HEK293T (cell line): ENCODE measurements at regions not wholly inside any gene's neighbourhood (a gene's known extent, or its start where the extent isn't known, plus 50 kb on each side); places are given as distances from the start of the nearest gene placed in this dataset.

Experiments used
- ARNT ChIP-seq: fragments of 450-650 bp; IDR thresholded peaks from 2 replicates; pipeline ENCODE4 v1.6.1; 2017; ENCODE audit warnings: mild to moderate bottlenecking
- BHLHE40 ChIP-seq: fragments of 450-650 bp; IDR thresholded peaks from 2 replicates; pipeline ENCODE4 v1.6.1; 2016; ENCODE audit warnings: mild to moderate bottlenecking, moderate library complexity, borderline replicate concordance
- CTBP1 ChIP-seq: fragments of 450-650 bp; IDR thresholded peaks from 2 replicates; pipeline ENCODE4 v1.6.1; 2016; ENCODE audit warnings: borderline replicate concordance
- ELF4 ChIP-seq: fragments of 450-650 bp; IDR thresholded peaks from 2 replicates; pipeline ENCODE4 v1.6.1; 2017; ENCODE audit warnings: antibody characterized with exemption
- FOXA1 ChIP-seq: fragments of 450-650 bp; IDR thresholded peaks from 2 replicates; pipeline ENCODE4 v1.6.1; 2016; ENCODE audit warnings: mild to moderate bottlenecking
- FOXK2 ChIP-seq: fragments of 450-650 bp; IDR thresholded peaks from 2 replicates; pipeline ENCODE4 v1.6.1; 2016; ENCODE audit warnings: mild to moderate bottlenecking
- FOXM1 ChIP-seq: fragments of 450-650 bp; IDR thresholded peaks from 2 replicates; pipeline ENCODE4 v1.6.1; 2017; ENCODE audit warnings: mild to moderate bottlenecking, borderline replicate concordance
- HDGF ChIP-seq: fragments of 450-650 bp; IDR thresholded peaks from 2 replicates; pipeline ENCODE4 v1.6.1; 2017; ENCODE audit warnings: antibody characterized with exemption, borderline replicate concordance
- LEF1 ChIP-seq: fragments of 450-650 bp; IDR thresholded peaks from 2 replicates; pipeline ENCODE4 v1.6.1; 2017; ENCODE audit warnings: mild to moderate bottlenecking, borderline replicate concordance
- NFRKB ChIP-seq: fragments of 450-650 bp; IDR thresholded peaks from 2 replicates; pipeline ENCODE4 v1.6.1; 2016; ENCODE audit warnings: mild to moderate bottlenecking, moderate library complexity
- SP1 ChIP-seq: fragments of 450-650 bp; IDR thresholded peaks from 2 replicates; pipeline ENCODE4 v1.6.1; 2017
- SUZ12 ChIP-seq: fragments of 450-650 bp; IDR thresholded peaks from 2 replicates; pipeline ENCODE4 v1.6.1; 2016; ENCODE audit warnings: mild to moderate bottlenecking

DNA sequence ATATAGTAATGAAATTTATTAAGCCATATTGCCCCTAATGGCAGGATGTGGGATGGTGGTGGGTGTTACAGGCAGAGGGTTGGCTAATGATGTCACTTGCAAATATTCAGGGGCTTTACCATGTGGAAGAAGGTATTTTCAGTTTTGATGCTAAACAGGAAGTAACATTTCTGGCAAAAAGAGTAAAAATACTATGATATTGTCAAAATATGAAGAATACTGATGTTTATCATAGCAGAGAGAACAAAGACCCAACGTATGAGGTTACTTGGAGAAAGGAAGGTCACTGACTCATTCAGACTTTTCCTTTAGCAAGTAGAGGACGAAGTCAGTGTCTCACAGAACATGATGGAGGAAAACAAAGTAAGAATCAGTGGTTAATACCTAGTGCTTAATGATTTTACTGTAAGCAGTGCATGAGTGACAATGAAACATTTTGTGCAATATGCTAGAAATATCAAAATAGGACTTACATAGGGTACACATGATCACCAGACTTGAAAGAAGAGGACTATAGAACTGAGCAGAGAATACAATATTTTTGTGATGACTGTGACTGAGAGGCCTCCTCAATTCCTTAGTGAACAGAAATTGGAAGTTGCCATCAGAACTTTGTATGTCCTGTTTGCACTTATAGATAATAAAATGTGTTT is 89.7 kb upstream of the STEAP4 start:
- TF ChIP-seq SP1 (no peak), FOXK2 (no peak), LEF1 (no peak), BHLHE40 (no peak), FOXA1 (no peak), ARNT (no peak), SUZ12 (no peak), NFRKB (no peak), HDGF (no peak), CTBP1 (no peak), ELF4 (no peak), FOXM1 (no peak)
